ENCODE measurements at regions not wholly inside any gene's neighbourhood (a gene's known extent, or its start where the extent isn't known, plus 50 kb on each side); places are given as distances from the start of the nearest gene placed in this dataset.
"Not testable (repeated sequence)": the region's sequence is repeated elsewhere in the genome, so short reads cannot be mapped to it uniquely, and the experiment has no call there.

GRCh38 chr10:83517456-83517855, 621.9 kb upstream of the GHITM start:
- Histone ChIP-seq H3K36me3 (no peaks in the 10 kb centered on the region), H3K4me1 (ENCODE audit: insufficient read depth) (no peaks in the 10 kb centered on the region), H3K27ac (no peak overlapping the region), H3K4me3 (no peak overlapping the region), H3K9me3 (no peaks in the 10 kb centered on the region), H3K27me3 (no peaks in the 10 kb centered on the region)
- TF ChIP-seq CTCF (IDR thresholded peaks at IDR 0.05) (no peak), POLR2A (IDR thresholded peaks at IDR 0.05) (no peak), EP300 (IDR thresholded peaks at IDR 0.05) (no peak)
- no peak for DNase-seq
- intact Hi-C loops (cut with DNase I): no loop called here
- WGBS, 3 donors: 83 to 96% (median 94%) methylated on average over 1 of the region's 1 CpG

GRCh38 chr10:83518779-83519178, 620.5 kb upstream of the GHITM start:
- 83 to 91% (median 86%) methylated on average over 4 of the region's 4 CpGs for WGBS, 3 donors
- intact Hi-C loops (cut with DNase I): no loop called here
- H3K9me3 ChIP-seq: no peaks in the 10 kb centered on the region
- peaks cover 5% of the 10 kb centered on the region for H3K4me1 ChIP-seq (ENCODE audit: insufficient read depth)
- TF ChIP-seq EP300 (IDR thresholded peaks at IDR 0.05) (no peak), POLR2A (IDR thresholded peaks at IDR 0.05) (no peak), CTCF (IDR thresholded peaks at IDR 0.05) (no peak)
- DNase-seq: no peak
- no peaks in the 10 kb centered on the region for H3K36me3 ChIP-seq
- H3K27me3 ChIP-seq: no peaks in the 10 kb centered on the region
- H3K27ac ChIP-seq: no peak overlapping the region
- H3K4me3 ChIP-seq: no peak overlapping the region

- H3K36me3 ChIP-seq; intact Hi-C loops (cut with DNase I); H3K27ac ChIP-seq; H3K9me3 ChIP-seq; DNase-seq; H3K4me1 ChIP-seq (ENCODE audit: insufficient read depth); H3K4me3 ChIP-seq; H3K27me3 ChIP-seq: not testable (repeated sequence)
- 88 to 98% (median 95%) methylated on average over 11 of the region's 11 CpGs for whole genome bisulfite sequencing, 3 donors
These were observed 618.9 kb upstream of the GHITM start for GRCh38 chr10:83520386-83520785.

- Histone ChIP-seq H3K27me3 (no peaks in the 10 kb centered on the region), H3K9me3 (no peaks in the 10 kb centered on the region), H3K27ac (no peak overlapping the region), H3K36me3 (no peaks in the 10 kb centered on the region), H3K4me1 (ENCODE audit: insufficient read depth) (peaks cover 5% of the 10 kb centered on the region), H3K4me3 (no peak overlapping the region)
- intact Hi-C loops (cut with DNase I): no loop called here
- TF ChIP-seq CTCF (IDR thresholded peaks at IDR 0.05): no peak
- no peak for TF ChIP-seq EP300 (IDR thresholded peaks at IDR 0.05)
- no peak for TF ChIP-seq POLR2A (IDR thresholded peaks at IDR 0.05)
- no peak for DNase-seq
These were observed 616.9 kb upstream of the GHITM start for GRCh38 chr10:83522456-83522855.

- WGBS, 3 donors: 19 to 24% (median 23%) methylated on average over 3 of the region's 3 CpGs
- Histone ChIP-seq H3K9me3 (no peaks in the 10 kb centered on the region), H3K36me3 (no peaks in the 10 kb centered on the region), H3K27ac (no peak overlapping the region), H3K4me3 (no peak overlapping the region), H3K4me1 (ENCODE audit: insufficient read depth) (peaks cover 5% of the 10 kb centered on the region), H3K27me3 (no peaks in the 10 kb centered on the region)
- TF ChIP-seq CTCF (IDR thresholded peaks at IDR 0.05): no peak
- no peak for TF ChIP-seq POLR2A (IDR thresholded peaks at IDR 0.05)
- no peak for TF ChIP-seq EP300 (IDR thresholded peaks at IDR 0.05)
- DNase-seq: no peak
- intact Hi-C loops (cut with DNase I): no loop called here
These were observed 616.4 kb upstream of the GHITM start for GRCh38 chr10:83522881-83523386.
